HL-60 (cell line): ENCODE measurements at regions not wholly inside any gene's neighbourhood (a gene's known extent, or its start where the extent isn't known, plus 50 kb on each side); places are given as distances from the start of the nearest gene placed in this dataset.

Experiments used
- CTCF ChIP-seq: IDR thresholded peaks from one replicate; pipeline ENCODE4 v1.5.1; 2011; ENCODE audit warnings: low read length, control low read depth, inconsistent platforms; ENCODE audit not compliant: insufficient read depth
- POLR2AphosphoS5 ChIP-seq: IDR thresholded peaks from 2 replicates; pipeline ENCODE4 v1.6.1; 2012; ENCODE audit warnings: low read depth

DNA sequence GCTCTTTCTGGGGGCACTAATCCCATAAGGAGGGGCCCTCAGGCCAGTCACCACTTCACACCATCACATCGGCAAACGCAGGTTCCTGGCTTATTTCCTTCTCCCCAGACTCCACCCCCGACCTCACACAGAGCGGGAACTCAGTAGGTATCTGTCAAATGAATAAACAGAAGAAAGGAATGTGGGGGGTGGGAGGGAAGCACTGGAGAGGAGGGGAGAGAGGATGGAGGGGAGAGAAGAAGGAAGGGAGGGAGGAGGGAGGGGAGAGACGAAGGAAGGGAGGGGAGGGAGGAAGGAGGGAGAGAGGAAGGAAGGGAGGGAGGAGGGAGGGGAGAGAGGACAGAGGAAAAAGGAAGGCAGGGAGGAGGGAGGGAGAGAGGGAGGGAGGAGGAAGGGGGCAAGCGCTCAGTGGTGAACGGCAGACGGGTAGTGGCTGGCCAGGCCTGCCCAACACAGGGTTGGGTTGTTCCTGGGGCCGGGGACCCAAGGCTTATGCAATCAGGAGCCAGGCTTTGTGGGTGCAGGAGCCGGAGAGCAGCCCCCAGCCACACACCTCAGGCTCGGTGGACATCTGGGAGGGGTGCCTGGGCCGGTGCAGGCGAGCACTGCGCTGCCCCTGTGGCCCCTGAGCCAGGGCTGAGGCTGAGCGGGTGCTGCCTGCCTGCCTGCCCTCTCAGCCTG is 52.6 kb upstream of the FBRSL1 start:
- TF ChIP-seq CTCF (no peak), POLR2AphosphoS5 (no peak)
